Upper lobe of left lung (tissue), 6 donors: ENCODE measurements at regions not wholly inside any gene's neighbourhood (a gene's known extent, or its start where the extent isn't known, plus 50 kb on each side); places are given as distances from the start of the nearest gene placed in this dataset.
A peak's percentile ranks its signal among the peaks of the same experiment; 100 is the strongest.

Experiments
- ATAC-seq, 2 donors: fragments of 200-7000 bp; cut with Tn5 transposase; one replicate each; pipeline ENCODE4 v1.9.1; 2022; ENCODE audit warnings: mild to moderate bottlenecking in 2 of 2, moderate library complexity in 2 of 2; ENCODE audit not compliant: low FRiP score in 2 of 2
- DNase-seq, 2 donors: peaks; one replicate each; pipeline ENCODE4 v3.0.0-alpha.2; 2019 to 2020
- H3K27ac ChIP-seq, 4 donors: fragments of 200-600 bp; sonication (generic); one replicate each; pipeline ENCODE4 v1.5.1; 2016 to 2019
- H3K27me3 ChIP-seq, 4 donors: fragments of 200-600 bp; sonication (generic); one replicate each; pipeline ENCODE4 v1.5.1; 2017 to 2019
- H3K36me3 ChIP-seq, 4 donors: fragments of 200-600 bp; sonication (generic); one replicate each; pipeline ENCODE4 v1.5.1; 2016 to 2019
- H3K4me1 ChIP-seq, 4 donors: fragments of 200-600 bp; sonication (generic); one replicate each; pipeline ENCODE4 v1.5.1; 2018 to 2019
- H3K4me3 ChIP-seq, 4 donors: fragments of 200-600 bp; sonication (generic); one replicate each; pipeline ENCODE4 v1.5.1; 2017 to 2019; ENCODE audit warnings: mild to moderate bottlenecking in 2 of 4, moderate library complexity in 1 of 4
- H3K9me3 ChIP-seq, 4 donors: fragments of 200-600 bp; sonication (generic); one replicate each; pipeline ENCODE4 v1.5.1; 2018 to 2019
- EP300 ChIP-seq, 4 donors: sonication (generic); formaldehyde crosslinking; IDR thresholded peaks; one replicate each; pipeline ENCODE4 v1.5.1; 2017; ENCODE audit warnings: antibody characterized with exemption in 4 of 4, control low read depth in 2 of 4
- POLR2A ChIP-seq, 4 donors: fragments of 450-650 bp; IDR thresholded peaks; one replicate each; pipeline ENCODE4 v1.5.1; 2016 to 2017; ENCODE audit warnings: antibody characterized with exemption in 4 of 4, mild to moderate bottlenecking in 2 of 4
- POLR2AphosphoS5 ChIP-seq, 2 donors: sonication (generic); formaldehyde crosslinking; IDR thresholded peaks; one replicate each; pipeline ENCODE4 v1.5.1; 2017; ENCODE audit warnings: antibody characterized with exemption in 2 of 2
- WGBS, 2 donors: methylation state at CpG; one replicate each; pipeline ENCODE4 v1.1.5; 2017 to 2018; 5-methylcytosine and 5-hydroxymethylcytosine counted together
- TF ChIP-seq, protein P1 (sequence below), 6 experiments: fragments of 450-650 bp in 4 of 6; fragments of 200-600 bp in 2 of 6; sonication (generic) in 2 of 6; IDR thresholded peaks; one replicate each; pipeline ENCODE4 v1.5.1; 2016 to 2019; ENCODE audit warnings: antibody characterized with exemption in 6 of 6
- donor health status: DM: no; HTN: no; CAD: no; lungs with moderate emphysema.
- donor health status: DM: no; HTN: yes; CAD: no; lungs with severe emphysema.

DNA sequence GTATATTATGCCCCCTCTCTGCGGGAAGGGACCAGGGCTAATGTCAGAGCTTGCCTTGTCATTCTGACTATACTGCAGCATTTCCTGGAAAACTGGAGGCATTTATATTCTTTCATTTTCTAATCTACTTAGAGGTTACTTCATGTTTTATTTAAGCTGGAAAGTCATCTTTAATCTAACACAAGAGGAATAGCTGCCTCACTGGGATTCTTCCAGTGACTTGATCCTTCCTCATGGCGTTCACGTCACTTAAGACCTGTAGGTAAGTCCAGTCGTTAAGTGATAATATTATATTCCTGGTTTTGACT is 727.6 kb upstream of the DDX18 start:
- TF ChIP-seq POLR2A (IDR thresholded peaks at IDR 0.05) = no peak
- no peak overlapping the region for H3K27ac ChIP-seq
- ATAC-seq = no peak
- no peaks in the 10 kb centered on the region for H3K36me3 ChIP-seq
- DNase-seq = no peak
- H3K9me3 ChIP-seq = no peaks in the 10 kb centered on the region
- H3K4me3 ChIP-seq = no peak overlapping the region
- 84% methylated on average over 4 of the region's 4 CpGs for WGBS, 2 donors
- H3K4me1 ChIP-seq = no peaks in the 10 kb centered on the region
- no peaks in the 10 kb centered on the region for H3K27me3 ChIP-seq

DNA sequence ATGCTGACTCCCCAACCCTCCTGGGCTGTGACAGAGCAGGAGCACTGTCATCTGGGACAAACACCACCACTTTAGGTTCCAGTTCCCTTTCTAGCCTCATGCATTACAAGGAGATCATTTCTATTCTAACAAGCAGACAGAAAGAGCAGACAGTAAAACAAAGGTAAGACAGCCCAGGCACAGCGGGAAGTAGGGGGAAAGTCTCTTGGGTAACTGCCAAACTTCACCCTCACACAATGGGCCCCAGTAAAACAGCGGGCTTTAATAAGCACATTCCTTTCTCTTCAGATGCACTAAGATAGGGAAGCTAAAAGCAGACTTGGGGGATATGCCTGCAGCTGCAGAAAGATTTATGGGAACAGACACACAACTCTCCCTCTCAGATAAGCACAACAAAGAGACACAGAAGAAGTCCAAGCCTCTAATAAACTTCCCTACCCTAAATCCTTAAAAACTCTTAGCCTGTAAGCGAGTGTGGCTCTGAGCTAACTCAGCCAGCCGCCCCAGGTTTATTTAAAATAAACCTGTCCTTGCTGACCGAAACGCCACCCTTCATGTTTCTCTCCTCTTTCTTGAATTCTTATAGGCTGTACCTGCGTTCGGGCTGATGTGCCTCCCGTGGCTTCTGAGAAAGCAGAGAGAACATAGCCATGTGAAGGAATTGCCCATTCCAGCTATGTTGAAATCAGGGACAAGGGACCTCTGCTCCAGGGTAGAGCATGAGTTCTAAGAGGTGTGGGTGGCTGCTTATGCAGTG is 726.8 kb upstream of the DDX18 start:
- no peak for DNase-seq
- H3K27me3 ChIP-seq = no peaks in the 10 kb centered on the region
- 21% methylated on average over 9 of the region's 9 CpGs for WGBS, 2 donors
- no peaks in the 10 kb centered on the region for H3K9me3 ChIP-seq
- no peaks in the 10 kb centered on the region for H3K4me1 ChIP-seq
- TF ChIP-seq POLR2AphosphoS5 (IDR thresholded peaks at IDR 0.05) (no peak), EP300 (IDR thresholded peaks at IDR 0.05) (no peak), POLR2A (IDR thresholded peaks at IDR 0.05) (no peak)
- TF ChIP-seq, protein P1, sequence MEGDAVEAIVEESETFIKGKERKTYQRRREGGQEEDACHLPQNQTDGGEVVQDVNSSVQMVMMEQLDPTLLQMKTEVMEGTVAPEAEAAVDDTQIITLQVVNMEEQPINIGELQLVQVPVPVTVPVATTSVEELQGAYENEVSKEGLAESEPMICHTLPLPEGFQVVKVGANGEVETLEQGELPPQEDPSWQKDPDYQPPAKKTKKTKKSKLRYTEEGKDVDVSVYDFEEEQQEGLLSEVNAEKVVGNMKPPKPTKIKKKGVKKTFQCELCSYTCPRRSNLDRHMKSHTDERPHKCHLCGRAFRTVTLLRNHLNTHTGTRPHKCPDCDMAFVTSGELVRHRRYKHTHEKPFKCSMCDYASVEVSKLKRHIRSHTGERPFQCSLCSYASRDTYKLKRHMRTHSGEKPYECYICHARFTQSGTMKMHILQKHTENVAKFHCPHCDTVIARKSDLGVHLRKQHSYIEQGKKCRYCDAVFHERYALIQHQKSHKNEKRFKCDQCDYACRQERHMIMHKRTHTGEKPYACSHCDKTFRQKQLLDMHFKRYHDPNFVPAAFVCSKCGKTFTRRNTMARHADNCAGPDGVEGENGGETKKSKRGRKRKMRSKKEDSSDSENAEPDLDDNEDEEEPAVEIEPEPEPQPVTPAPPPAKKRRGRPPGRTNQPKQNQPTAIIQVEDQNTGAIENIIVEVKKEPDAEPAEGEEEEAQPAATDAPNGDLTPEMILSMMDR (IDR thresholded peaks at IDR 0.05) = no peak
- ATAC-seq = no peak
- no peaks in the 10 kb centered on the region for H3K36me3 ChIP-seq
- no peak overlapping the region for H3K4me3 ChIP-seq
- H3K27ac ChIP-seq = no peak overlapping the region

DNA sequence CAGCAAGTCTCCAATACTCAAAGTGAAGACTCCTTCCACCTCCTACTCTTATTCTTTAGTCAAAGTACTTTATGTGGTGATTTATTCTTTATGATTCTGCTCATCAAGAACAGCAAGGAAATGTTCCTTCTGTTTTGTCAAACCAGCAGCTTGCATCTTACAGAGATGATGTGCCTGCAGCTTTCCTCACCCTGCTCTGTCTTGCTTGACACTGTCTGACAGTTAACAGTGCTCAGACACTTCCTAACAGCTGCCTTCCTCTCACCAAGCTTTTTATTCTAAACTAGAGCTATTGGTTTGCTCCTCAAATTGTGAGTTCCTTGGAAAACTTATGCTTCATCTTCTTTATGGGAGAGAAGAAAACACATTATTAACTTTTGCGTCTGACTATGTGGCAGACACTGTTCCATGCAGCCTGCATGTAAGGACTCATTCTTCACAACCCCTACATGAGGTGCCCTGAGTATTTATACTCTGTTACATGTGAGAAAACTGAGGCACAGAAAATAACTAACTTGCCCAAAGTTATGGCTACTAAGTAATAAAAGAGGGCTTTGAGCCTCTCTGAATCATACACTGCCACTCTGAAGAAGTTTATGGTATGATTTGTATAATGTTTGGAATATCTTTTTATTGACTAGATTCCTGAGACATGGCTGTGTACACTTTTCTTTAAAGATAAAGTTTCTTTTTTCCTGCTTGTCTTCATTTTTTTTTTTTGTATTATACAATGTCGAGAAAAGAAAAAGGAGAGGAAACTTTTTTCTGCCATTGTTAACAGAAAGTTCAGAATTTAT is 723.3 kb upstream of the DDX18 start:
- no peaks in the 10 kb centered on the region for H3K4me1 ChIP-seq
- H3K36me3 ChIP-seq = no peaks in the 10 kb centered on the region
- H3K9me3 ChIP-seq = no peaks in the 10 kb centered on the region
- TF ChIP-seq POLR2A (IDR thresholded peaks at IDR 0.05) = no peak
- no peak for TF ChIP-seq POLR2AphosphoS5 (IDR thresholded peaks at IDR 0.05)
- TF ChIP-seq EP300 (IDR thresholded peaks at IDR 0.05) = no peak
- TF ChIP-seq, protein P1 (IDR thresholded peaks at IDR 0.05) = no peak
- H3K27ac ChIP-seq = no peak overlapping the region
- DNase-seq (no peak), ATAC-seq (no peak)
- H3K27me3 ChIP-seq = no peaks in the 10 kb centered on the region
- no peak overlapping the region for H3K4me3 ChIP-seq
- WGBS, 2 donors = 75 to 76% methylated on average over 2 of the region's 2 CpGs

DNA sequence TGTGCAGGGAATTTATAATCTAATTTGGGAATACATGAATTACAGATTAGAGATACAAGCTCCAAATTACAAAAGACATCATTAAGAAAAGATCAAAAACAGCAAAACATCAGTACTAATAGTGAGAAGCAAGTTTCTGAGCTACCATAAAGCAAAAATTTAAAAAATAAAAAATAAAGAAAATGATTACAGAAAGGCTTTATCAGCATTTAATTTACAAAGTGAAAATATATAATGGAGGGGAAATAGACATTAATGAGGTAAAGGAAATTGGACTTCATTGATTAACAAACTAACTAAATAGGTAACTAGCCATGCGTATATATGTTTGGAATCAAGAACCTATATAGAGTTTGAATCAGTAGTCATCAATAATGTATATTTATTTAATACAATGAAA is 712.9 kb upstream of the DDX18 start:
- H3K27me3 ChIP-seq = no peaks in the 10 kb centered on the region
- H3K27ac ChIP-seq = no peak overlapping the region
- H3K4me1 ChIP-seq = no peaks in the 10 kb centered on the region
- TF ChIP-seq, protein P1 (IDR thresholded peaks at IDR 0.05) = no peak
- TF ChIP-seq EP300 (IDR thresholded peaks at IDR 0.05) (no peak), POLR2A (IDR thresholded peaks at IDR 0.05) (no peak), POLR2AphosphoS5 (IDR thresholded peaks at IDR 0.05) (no peak)
- no peaks in the 10 kb centered on the region for H3K36me3 ChIP-seq
- WGBS, 2 donors = 54 to 94% methylated on average over 1 of the region's 1 CpG
- H3K4me3 ChIP-seq = no peak overlapping the region
- ATAC-seq (no peak), DNase-seq (no peak)
- no peaks in the 10 kb centered on the region for H3K9me3 ChIP-seq

DNA sequence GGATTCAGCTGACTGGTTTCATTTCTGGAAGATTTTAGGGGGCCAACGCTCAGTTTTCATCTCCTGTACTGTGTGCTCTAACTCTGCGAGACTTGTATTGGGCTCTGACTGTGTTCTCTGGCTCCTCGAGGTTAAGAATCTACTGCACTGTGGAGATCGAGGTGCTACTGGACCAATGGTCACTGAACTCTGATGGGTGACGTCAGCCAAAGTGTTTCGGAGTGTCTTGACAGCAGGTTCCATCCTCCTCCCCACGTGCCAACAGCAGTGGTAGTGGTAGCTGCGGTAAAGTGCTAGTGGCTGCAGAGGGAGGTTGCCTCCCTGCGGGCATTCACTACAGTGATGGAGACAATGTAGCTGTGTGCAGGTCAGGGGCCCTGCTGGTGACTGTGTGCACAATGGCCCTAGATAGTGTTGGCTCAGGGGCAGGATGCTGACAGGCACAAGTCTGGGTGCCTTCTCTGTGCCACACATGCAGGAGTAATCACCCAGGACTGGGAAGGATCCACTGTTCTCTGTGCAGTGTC is 705.7 kb upstream of the DDX18 start:
- ATAC-seq (peak in 1 of 2 donors; percentile 55), DNase-seq (no peak)
- 82 to 92% methylated on average over 7 to 9 of the region's 9 CpGs for WGBS, 2 donors
- Histone ChIP-seq H3K27me3 (no peaks in the 10 kb centered on the region), H3K27ac (no peak overlapping the region), H3K36me3 (no peaks in the 10 kb centered on the region), H3K4me1 (no peaks in the 10 kb centered on the region), H3K4me3 (no peak overlapping the region), H3K9me3 (peaks cover 0 to 5% (median 2%) of the 10 kb centered on the region in 4 donors)
- TF ChIP-seq EP300 (IDR thresholded peaks at IDR 0.05) (no peak), POLR2A (IDR thresholded peaks at IDR 0.05) (no peak), POLR2AphosphoS5 (IDR thresholded peaks at IDR 0.05) (no peak)
- TF ChIP-seq, protein P1 (IDR thresholded peaks at IDR 0.05) = no peak
